Glutamatergic neuron (in vitro differentiated cells): ENCODE measurements at regions not wholly inside any gene's neighbourhood (a gene's known extent, or its start where the extent isn't known, plus 50 kb on each side); places are given as distances from the start of the nearest gene placed in this dataset.

Source experiments
- DNase-seq: peaks from one replicate; pipeline ENCODE4 v3.0.0; 2022
- H3K27ac Mint-ChIP-seq: one replicate; pipeline ENCODE4 v1.8.0; 2020; ENCODE audit warnings: mild to moderate bottlenecking, mixed read lengths, inconsistent platforms; ENCODE audit not compliant: unreplicated experiment
- H3K27me3 Mint-ChIP-seq: one replicate; pipeline ENCODE4 v1.8.0; 2020; ENCODE audit warnings: mild to moderate bottlenecking, moderate library complexity, mixed read lengths, inconsistent platforms; ENCODE audit not compliant: unreplicated experiment
- H3K36me3 Mint-ChIP-seq: one replicate; pipeline ENCODE4 v1.8.0; 2020; ENCODE audit warnings: mild to moderate bottlenecking, mixed read lengths, inconsistent platforms; ENCODE audit not compliant: unreplicated experiment
- H3K4me1 Mint-ChIP-seq: one replicate; pipeline ENCODE4 v1.8.0; 2020; ENCODE audit warnings: mild to moderate bottlenecking, low read depth, mixed read lengths, inconsistent platforms; ENCODE audit not compliant: unreplicated experiment
- H3K4me3 Mint-ChIP-seq: one replicate; pipeline ENCODE4 v1.8.0; 2020; ENCODE audit warnings: mild to moderate bottlenecking, mixed read lengths, inconsistent platforms; ENCODE audit not compliant: unreplicated experiment
- H3K9me3 Mint-ChIP-seq: one replicate; pipeline ENCODE4 v1.8.0; 2020; ENCODE audit warnings: mild to moderate bottlenecking, moderate library complexity, mixed read lengths, inconsistent platforms; ENCODE audit not compliant: unreplicated experiment
- TF ChIP-seq, protein P1 (sequence below): fragments of 200-600 bp; sonication (generic); IDR thresholded peaks from one replicate; pipeline ENCODE4 v1.5.0; 2021; ENCODE audit not compliant: partially characterized antibody, unreplicated experiment

DNA sequence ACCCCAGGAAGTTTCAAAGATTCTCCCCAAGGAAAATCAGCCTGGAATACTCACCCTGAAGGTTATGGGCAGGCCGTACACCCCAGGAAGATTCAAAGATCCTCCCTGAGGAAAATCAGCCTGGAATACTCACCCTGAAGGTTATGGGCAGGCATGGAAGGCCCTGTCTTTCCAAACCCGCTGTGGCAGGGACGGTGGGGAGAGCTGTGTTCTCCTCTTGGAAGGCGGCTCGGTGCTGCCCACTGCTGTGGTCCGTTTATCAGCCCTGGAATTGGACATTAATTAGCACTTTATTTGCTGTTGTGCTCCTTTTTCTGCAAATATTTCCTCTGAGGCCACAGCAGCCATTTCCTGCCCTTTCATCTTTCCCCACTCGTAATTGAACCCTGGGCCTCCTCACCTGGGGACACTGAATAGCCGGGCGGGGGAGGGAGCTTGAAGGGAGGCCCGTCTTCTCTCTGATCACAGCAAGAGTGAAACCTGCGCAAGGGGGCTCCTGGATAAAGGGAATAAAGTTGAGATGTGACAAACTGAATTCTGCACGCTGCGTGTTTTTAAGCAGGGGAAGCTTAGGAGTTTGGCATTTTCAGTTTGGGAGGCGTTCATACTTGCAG lies 308.7 kb upstream of the SALL3 start:
- Mint-ChIP-seq H3K27me3 (peaks cover 1% of the 10 kb centered on the region), H3K27ac (no peak overlapping the region), H3K36me3 (no peaks in the 10 kb centered on the region), H3K4me3 (no peak overlapping the region), H3K9me3 (peaks cover 1% of the 10 kb centered on the region), H3K4me1 (no peaks in the 10 kb centered on the region)
- TF ChIP-seq, protein P1, sequence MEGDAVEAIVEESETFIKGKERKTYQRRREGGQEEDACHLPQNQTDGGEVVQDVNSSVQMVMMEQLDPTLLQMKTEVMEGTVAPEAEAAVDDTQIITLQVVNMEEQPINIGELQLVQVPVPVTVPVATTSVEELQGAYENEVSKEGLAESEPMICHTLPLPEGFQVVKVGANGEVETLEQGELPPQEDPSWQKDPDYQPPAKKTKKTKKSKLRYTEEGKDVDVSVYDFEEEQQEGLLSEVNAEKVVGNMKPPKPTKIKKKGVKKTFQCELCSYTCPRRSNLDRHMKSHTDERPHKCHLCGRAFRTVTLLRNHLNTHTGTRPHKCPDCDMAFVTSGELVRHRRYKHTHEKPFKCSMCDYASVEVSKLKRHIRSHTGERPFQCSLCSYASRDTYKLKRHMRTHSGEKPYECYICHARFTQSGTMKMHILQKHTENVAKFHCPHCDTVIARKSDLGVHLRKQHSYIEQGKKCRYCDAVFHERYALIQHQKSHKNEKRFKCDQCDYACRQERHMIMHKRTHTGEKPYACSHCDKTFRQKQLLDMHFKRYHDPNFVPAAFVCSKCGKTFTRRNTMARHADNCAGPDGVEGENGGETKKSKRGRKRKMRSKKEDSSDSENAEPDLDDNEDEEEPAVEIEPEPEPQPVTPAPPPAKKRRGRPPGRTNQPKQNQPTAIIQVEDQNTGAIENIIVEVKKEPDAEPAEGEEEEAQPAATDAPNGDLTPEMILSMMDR, result no peak
- DNase-seq, result no peak

DNA sequence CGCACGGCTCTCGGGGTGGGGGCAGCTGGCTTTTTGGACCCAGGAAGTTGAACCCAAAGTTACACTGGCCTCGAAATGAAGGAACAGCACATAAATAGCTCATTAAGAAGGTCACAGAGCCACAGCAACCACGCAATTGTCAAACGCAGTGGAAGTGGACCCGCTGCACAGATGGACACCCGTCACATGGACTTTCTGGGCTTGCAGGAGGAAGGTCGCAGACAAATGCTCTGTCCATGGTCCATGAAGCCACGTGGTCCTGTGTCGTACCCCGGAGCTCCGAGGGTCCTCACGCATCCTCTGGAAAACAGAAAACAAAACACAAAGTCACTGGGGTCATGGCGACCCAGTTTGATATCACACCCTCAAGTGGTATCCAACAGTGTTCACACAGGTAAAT lies 308.1 kb upstream of the SALL3 start:
- no peak overlapping the region for H3K4me3 Mint-ChIP-seq
- peaks cover 4% of the 10 kb centered on the region for H3K36me3 Mint-ChIP-seq
- DNase-seq, result no peak
- H3K27ac Mint-ChIP-seq, result no peak overlapping the region
- H3K4me1 Mint-ChIP-seq, result no peaks in the 10 kb centered on the region
- peaks cover 4% of the 10 kb centered on the region for H3K27me3 Mint-ChIP-seq
- H3K9me3 Mint-ChIP-seq, result peaks cover 7% of the 10 kb centered on the region
- TF ChIP-seq, protein P1, result no peak

DNA sequence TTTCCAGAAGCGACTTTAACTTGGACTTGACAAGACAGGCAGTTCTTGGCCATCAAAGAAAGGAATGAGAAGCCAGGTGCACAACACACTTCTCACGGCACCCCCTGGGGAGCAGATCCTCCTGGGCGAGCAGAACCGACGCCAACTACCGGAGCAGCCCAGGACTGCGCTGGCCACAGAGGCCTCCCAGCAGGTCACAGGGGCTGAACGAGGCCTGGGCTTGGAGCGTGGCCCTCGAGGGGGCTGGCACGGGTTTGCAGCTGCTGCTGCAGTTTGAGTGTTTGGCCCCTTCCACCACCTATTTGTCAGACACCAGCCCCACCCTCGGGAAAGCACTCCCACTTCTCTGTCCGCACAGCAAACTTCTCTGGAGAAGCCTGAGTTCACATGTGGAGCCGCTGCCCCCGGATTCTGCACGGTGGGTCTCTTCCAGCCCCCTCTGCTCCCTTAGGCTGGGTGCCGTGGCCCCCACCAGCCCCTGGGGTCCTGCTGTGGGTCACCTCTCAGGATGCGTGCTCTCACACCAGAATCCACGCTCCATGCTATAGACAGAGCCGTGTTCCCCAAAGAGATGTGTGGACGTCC lies 306.7 kb upstream of the SALL3 start:
- H3K4me3 Mint-ChIP-seq, result no peak overlapping the region
- peaks cover 7% of the 10 kb centered on the region for H3K9me3 Mint-ChIP-seq
- no peaks in the 10 kb centered on the region for H3K4me1 Mint-ChIP-seq
- H3K27me3 Mint-ChIP-seq, result peaks cover 4% of the 10 kb centered on the region
- TF ChIP-seq, protein P1, result no peak
- DNase-seq, result no peak
- peaks cover 4% of the 10 kb centered on the region for H3K36me3 Mint-ChIP-seq
- H3K27ac Mint-ChIP-seq, result no peak overlapping the region

DNA sequence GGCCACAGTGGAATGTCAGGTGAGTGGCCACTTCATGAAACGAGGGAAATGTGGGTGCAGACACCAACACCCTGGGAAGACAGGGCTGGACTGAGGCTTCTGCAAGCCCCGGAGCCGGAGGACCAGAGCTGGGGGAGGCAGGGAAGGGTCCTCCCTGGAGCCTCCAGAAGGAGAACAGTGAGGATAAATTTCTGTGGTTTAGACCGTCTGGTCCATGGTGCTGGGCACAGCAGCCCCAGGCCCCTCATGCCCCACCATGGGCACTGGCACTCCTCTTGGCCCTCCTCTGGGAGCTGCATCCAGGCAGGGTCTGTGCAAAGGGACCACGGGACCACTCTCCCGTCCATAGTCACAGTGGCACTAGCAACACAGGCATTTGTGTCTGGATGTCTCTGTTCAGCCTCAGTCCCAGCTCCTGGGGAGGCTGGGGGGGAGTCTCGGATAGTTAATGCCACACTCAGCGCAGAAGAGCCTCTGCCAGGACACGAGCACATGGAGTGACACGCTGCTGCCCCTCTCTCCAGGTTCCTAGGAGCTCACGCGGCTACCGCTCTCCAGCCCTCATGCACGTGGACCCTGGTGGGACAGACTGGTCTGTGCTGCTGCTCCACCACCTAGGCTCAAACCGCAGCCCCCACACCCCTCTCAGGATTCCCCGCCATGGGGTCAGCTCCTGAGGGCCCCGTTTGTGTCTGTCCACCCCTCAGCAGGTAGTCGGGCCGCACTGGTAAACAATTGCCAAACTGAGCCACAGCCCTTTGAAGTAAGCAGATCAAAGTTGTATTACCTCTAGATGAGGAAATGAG lies 305.9 kb upstream of the SALL3 start:
- H3K36me3 Mint-ChIP-seq, result peaks cover 8% of the 10 kb centered on the region
- DNase-seq, result no peak
- TF ChIP-seq, protein P1, result no peak
- H3K4me1 Mint-ChIP-seq, result no peaks in the 10 kb centered on the region
- H3K27me3 Mint-ChIP-seq, result peaks cover 4% of the 10 kb centered on the region
- H3K4me3 Mint-ChIP-seq, result no peak overlapping the region
- H3K27ac Mint-ChIP-seq, result no peak overlapping the region
- H3K9me3 Mint-ChIP-seq, result peaks cover 9% of the 10 kb centered on the region

DNA sequence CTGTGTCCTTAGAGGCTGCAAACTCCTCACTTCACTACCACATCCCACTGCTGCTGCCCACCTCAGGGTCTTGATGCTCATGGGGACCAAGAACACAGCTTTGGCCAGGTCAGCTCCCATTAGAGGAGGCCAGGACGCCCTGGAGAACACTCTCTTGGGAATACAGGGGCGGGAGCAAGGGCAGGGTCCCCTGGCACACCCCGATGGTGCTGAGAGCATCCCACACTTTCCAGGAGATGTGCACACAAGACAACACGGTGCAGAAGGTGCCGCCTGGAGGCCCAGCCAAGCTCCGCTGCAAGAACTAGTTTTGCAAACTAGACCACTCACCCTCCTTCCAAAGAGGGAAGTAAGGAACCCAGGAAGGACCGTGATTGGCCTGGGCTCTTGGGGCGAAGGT lies 304.4 kb upstream of the SALL3 start:
- peaks cover 9% of the 10 kb centered on the region for H3K36me3 Mint-ChIP-seq
- H3K9me3 Mint-ChIP-seq, result peaks cover 9% of the 10 kb centered on the region
- TF ChIP-seq, protein P1, result no peak

More for the DNA sequence above, 304.4 kb upstream of the SALL3 start:
- Mint-ChIP-seq H3K27ac (no peak overlapping the region), H3K4me1 (no peaks in the 10 kb centered on the region), H3K27me3 (peaks cover 4% of the 10 kb centered on the region), H3K4me3 (no peak overlapping the region)
- no peak for DNase-seq
